ENCODE measurements at regions not wholly inside any gene's neighbourhood (a gene's known extent, or its start where the extent isn't known, plus 50 kb on each side); places are given as distances from the start of the nearest gene placed in this dataset.

GRCh38 chr1:193504920-193505319 is 318.5 kb upstream of the B3GALT2 start:
- Histone ChIP-seq H3K4me3 (ENCODE audit: low read length) (no peak overlapping the region), H3K27me3 (ENCODE audit: control insufficient read depth, insufficient read depth, low read length) (no peaks in the 10 kb centered on the region), H3K36me3 (ENCODE audit: control insufficient read depth, insufficient read depth, low read length) (no peaks in the 10 kb centered on the region), H3K9me3 (ENCODE audit: control insufficient read depth, low read length) (no peaks in the 10 kb centered on the region), H3K4me1 (ENCODE audit: control insufficient read depth, insufficient read depth, low read length) (no peaks in the 10 kb centered on the region), H3K9ac (ENCODE audit: low read length) (no peak overlapping the region)

GRCh38 chr1:193498088-193498655 is 311.8 kb upstream of the B3GALT2 start:
- no peaks in the 10 kb centered on the region for H3K36me3 ChIP-seq (ENCODE audit: control insufficient read depth, insufficient read depth, low read length)
- H3K4me1 ChIP-seq (ENCODE audit: control insufficient read depth, insufficient read depth, low read length), result peaks cover 8% of the 10 kb centered on the region
- no peaks in the 10 kb centered on the region for H3K27me3 ChIP-seq (ENCODE audit: control insufficient read depth, insufficient read depth, low read length)
- no peak overlapping the region for H3K9ac ChIP-seq (ENCODE audit: low read length)
- no peaks in the 10 kb centered on the region for H3K9me3 ChIP-seq (ENCODE audit: control insufficient read depth, low read length)
- H3K4me3 ChIP-seq (ENCODE audit: low read length), result no peak overlapping the region

- Histone ChIP-seq H3K9ac (ENCODE audit: low read length) (no peak overlapping the region), H3K4me1 (ENCODE audit: control insufficient read depth, insufficient read depth, low read length) (peaks cover 8% of the 10 kb centered on the region), H3K4me3 (ENCODE audit: low read length) (no peak overlapping the region), H3K36me3 (ENCODE audit: control insufficient read depth, insufficient read depth, low read length) (no peaks in the 10 kb centered on the region), H3K27me3 (ENCODE audit: control insufficient read depth, insufficient read depth, low read length) (no peaks in the 10 kb centered on the region), H3K9me3 (ENCODE audit: control insufficient read depth, low read length) (no peaks in the 10 kb centered on the region)
Measured at GRCh38 chr1:193494368-193494767, 308.0 kb upstream of the B3GALT2 start.

GRCh38 chr1:193489191-193489590 is 302.8 kb upstream of the B3GALT2 start:
- H3K9ac ChIP-seq (ENCODE audit: low read length), result no peak overlapping the region
- H3K4me1 ChIP-seq (ENCODE audit: control insufficient read depth, insufficient read depth, low read length), result no peaks in the 10 kb centered on the region
- H3K36me3 ChIP-seq (ENCODE audit: control insufficient read depth, insufficient read depth, low read length), result no peaks in the 10 kb centered on the region
- no peaks in the 10 kb centered on the region for H3K9me3 ChIP-seq (ENCODE audit: control insufficient read depth, low read length)
- no peak overlapping the region for H3K4me3 ChIP-seq (ENCODE audit: low read length)
- H3K27me3 ChIP-seq (ENCODE audit: control insufficient read depth, insufficient read depth, low read length), result no peaks in the 10 kb centered on the region

GRCh38 chr1:193487722-193488121 is 301.3 kb upstream of the B3GALT2 start:
- Histone ChIP-seq H3K36me3 (ENCODE audit: control insufficient read depth, insufficient read depth, low read length) (no peaks in the 10 kb centered on the region), H3K9ac (ENCODE audit: low read length) (no peak overlapping the region), H3K27me3 (ENCODE audit: control insufficient read depth, insufficient read depth, low read length) (no peaks in the 10 kb centered on the region), H3K9me3 (ENCODE audit: control insufficient read depth, low read length) (no peaks in the 10 kb centered on the region), H3K4me1 (ENCODE audit: control insufficient read depth, insufficient read depth, low read length) (no peaks in the 10 kb centered on the region), H3K4me3 (ENCODE audit: low read length) (no peak overlapping the region)

- Histone ChIP-seq H3K4me3 (ENCODE audit: low read length) (no peak overlapping the region), H3K36me3 (ENCODE audit: control insufficient read depth, insufficient read depth, low read length) (no peaks in the 10 kb centered on the region), H3K9ac (ENCODE audit: low read length) (no peak overlapping the region), H3K27me3 (ENCODE audit: control insufficient read depth, insufficient read depth, low read length) (no peaks in the 10 kb centered on the region), H3K4me1 (ENCODE audit: control insufficient read depth, insufficient read depth, low read length) (no peaks in the 10 kb centered on the region), H3K9me3 (ENCODE audit: control insufficient read depth, low read length) (no peaks in the 10 kb centered on the region)
Measured at GRCh38 chr1:193486671-193487229, 300.3 kb upstream of the B3GALT2 start.

- no peaks in the 10 kb centered on the region for H3K27me3 ChIP-seq (ENCODE audit: control insufficient read depth, insufficient read depth, low read length)
- H3K4me3 ChIP-seq (ENCODE audit: low read length), result no peak overlapping the region
- no peaks in the 10 kb centered on the region for H3K9me3 ChIP-seq (ENCODE audit: control insufficient read depth, low read length)
- no peak overlapping the region for H3K9ac ChIP-seq (ENCODE audit: low read length)
- no peaks in the 10 kb centered on the region for H3K36me3 ChIP-seq (ENCODE audit: control insufficient read depth, insufficient read depth, low read length)
- no peaks in the 10 kb centered on the region for H3K4me1 ChIP-seq (ENCODE audit: control insufficient read depth, insufficient read depth, low read length)
Measured at GRCh38 chr1:193480755-193481154, 294.3 kb upstream of the B3GALT2 start.

- Histone ChIP-seq H3K9ac (ENCODE audit: low read length) (no peak overlapping the region), H3K27me3 (ENCODE audit: control insufficient read depth, insufficient read depth, low read length) (no peaks in the 10 kb centered on the region), H3K36me3 (ENCODE audit: control insufficient read depth, insufficient read depth, low read length) (no peaks in the 10 kb centered on the region), H3K9me3 (ENCODE audit: control insufficient read depth, low read length) (no peaks in the 10 kb centered on the region), H3K4me1 (ENCODE audit: control insufficient read depth, insufficient read depth, low read length) (no peaks in the 10 kb centered on the region), H3K4me3 (ENCODE audit: low read length) (no peak overlapping the region)
Measured at GRCh38 chr1:193479187-193479586, 292.8 kb upstream of the B3GALT2 start.

- Histone ChIP-seq H3K9me3 (ENCODE audit: control insufficient read depth, low read length) (no peaks in the 10 kb centered on the region), H3K4me3 (ENCODE audit: low read length) (no peak overlapping the region), H3K9ac (ENCODE audit: low read length) (no peak overlapping the region), H3K27me3 (ENCODE audit: control insufficient read depth, insufficient read depth, low read length) (no peaks in the 10 kb centered on the region), H3K4me1 (ENCODE audit: control insufficient read depth, insufficient read depth, low read length) (no peaks in the 10 kb centered on the region), H3K36me3 (ENCODE audit: control insufficient read depth, insufficient read depth, low read length) (no peaks in the 10 kb centered on the region)
Measured at GRCh38 chr1:193476748-193477147, 290.3 kb upstream of the B3GALT2 start.

GRCh38 chr1:193473932-193474331 is 287.5 kb upstream of the B3GALT2 start:
- Histone ChIP-seq H3K27me3 (ENCODE audit: control insufficient read depth, insufficient read depth, low read length) (no peaks in the 10 kb centered on the region), H3K36me3 (ENCODE audit: control insufficient read depth, insufficient read depth, low read length) (no peaks in the 10 kb centered on the region), H3K9ac (ENCODE audit: low read length) (no peak overlapping the region)

GRCh38 chr1:193472838-193473398 is 286.5 kb upstream of the B3GALT2 start:
- Histone ChIP-seq H3K36me3 (ENCODE audit: control insufficient read depth, insufficient read depth, low read length) (no peaks in the 10 kb centered on the region), H3K27me3 (ENCODE audit: control insufficient read depth, insufficient read depth, low read length) (no peaks in the 10 kb centered on the region), H3K4me3 (ENCODE audit: low read length) (no peak overlapping the region), H3K9ac (ENCODE audit: low read length) (no peak overlapping the region), H3K4me1 (ENCODE audit: control insufficient read depth, insufficient read depth, low read length) (no peaks in the 10 kb centered on the region), H3K9me3 (ENCODE audit: control insufficient read depth, low read length) (no peaks in the 10 kb centered on the region)

More at GRCh38 chr1:193473932-193474331, 287.5 kb upstream of the B3GALT2 start:
- no peak overlapping the region for H3K4me3 ChIP-seq (ENCODE audit: low read length)
- no peaks in the 10 kb centered on the region for H3K9me3 ChIP-seq (ENCODE audit: control insufficient read depth, low read length)
- no peaks in the 10 kb centered on the region for H3K4me1 ChIP-seq (ENCODE audit: control insufficient read depth, insufficient read depth, low read length)

- H3K4me3 ChIP-seq (ENCODE audit: low read length), result no peak overlapping the region
- no peaks in the 10 kb centered on the region for H3K36me3 ChIP-seq (ENCODE audit: control insufficient read depth, insufficient read depth, low read length)
- no peaks in the 10 kb centered on the region for H3K27me3 ChIP-seq (ENCODE audit: control insufficient read depth, insufficient read depth, low read length)
- no peaks in the 10 kb centered on the region for H3K9me3 ChIP-seq (ENCODE audit: control insufficient read depth, low read length)
- H3K4me1 ChIP-seq (ENCODE audit: control insufficient read depth, insufficient read depth, low read length), result no peaks in the 10 kb centered on the region
- H3K9ac ChIP-seq (ENCODE audit: low read length), result no peak overlapping the region
Measured at GRCh38 chr1:193472430-193472829, 286.0 kb upstream of the B3GALT2 start.
